ENCODE measurements at regions not wholly inside any gene's neighbourhood (a gene's known extent, or its start where the extent isn't known, plus 50 kb on each side); places are given as distances from the start of the nearest gene placed in this dataset.

- dilution Hi-C loops (cut with HindIII; ENCODE audit: low sequenced_read_pairs, unreplicated experiment), result no loop called here
- WGBS, 2 experiments (ENCODE audit: extremely low coverage in 2 of 2, insufficient read length in 1 of 2), result 91% methylated on average over 5 of the region's 12 CpGs; no CpG with 5 or more reads in 1 of the 2 experiments
These were observed 143.2 kb upstream of the TLE3 start for GRCh38 chr15:70240820-70241430.

More at GRCh38 chr15:70240820-70241430, 143.2 kb upstream of the TLE3 start:
- H3K36me3 ChIP-seq (ENCODE audit: control insufficient read depth, insufficient read depth, low read length), result no peaks in the 10 kb centered on the region
- peaks cover 2% of the 10 kb centered on the region; the same call in 1 of the 2 replicates for H3K4me1 ChIP-seq (ENCODE audit: control insufficient read depth, insufficient read depth, low read length)
- no peak overlapping the region for H4K91ac ChIP-seq (ENCODE audit: insufficient read depth, low read depth, low read length)
- H3K9me1 ChIP-seq (ENCODE audit: insufficient read depth, low read length), result no peaks in the 10 kb centered on the region
- H3K27ac ChIP-seq (ENCODE audit: insufficient read depth, low read length), result no peak overlapping the region
- no peak overlapping the region for H3K23ac ChIP-seq (ENCODE audit: low read depth, low read length)
- no peak overlapping the region for H3K4ac ChIP-seq (ENCODE audit: low read depth, low read length)
- ChIA-PET POLR2A (ENCODE audit: unreplicated experiment) (no interaction called here), CTCF (no interaction called here)
- no peaks in the 10 kb centered on the region for H4K20me1 ChIP-seq (ENCODE audit: insufficient read depth, low read length)
- intact Hi-C loops (cut with micrococcal nuclease), result no loop called here
- no peak overlapping the region for H2AK5ac ChIP-seq (ENCODE audit: low read depth, low read length)
- no peak overlapping the region for H2BK20ac ChIP-seq (ENCODE audit: low read depth, low read length)
- no peak overlapping the region for H2BK120ac ChIP-seq (ENCODE audit: low read depth, low read length)
- no peak overlapping the region for H2AFZ ChIP-seq (replicated peaks; ENCODE audit: low read length, poor library complexity)
- no peak overlapping the region for H2AK9ac ChIP-seq (replicated peaks; ENCODE audit: low read depth, low read length, poor library complexity)
- no peak overlapping the region for H3K4me3 ChIP-seq (ENCODE audit: insufficient read depth, low read depth, low read length)
- H3K79me1 ChIP-seq (ENCODE audit: low read depth in 1 of 2, low read length in 2 of 2), result no peaks in the 10 kb centered on the region
- in situ Hi-C loops (cut with MboI; ENCODE audit: low sequenced_read_pairs), result no loop called here
- no peak overlapping the region for H2BK5ac ChIP-seq (ENCODE audit: low read depth, low read length, poor library complexity, severe bottlenecking)
- ATAC-seq (ENCODE audit: low read depth) (no peak), DNase-seq (no peak)
- H3K14ac ChIP-seq (replicated peaks; ENCODE audit: low read depth, low read length), result no peak overlapping the region
- no peak overlapping the region for H3K18ac ChIP-seq (ENCODE audit: low read depth, low read length)
- no peak overlapping the region for H4K5ac ChIP-seq (ENCODE audit: low read depth, low read length)
- H3K4me2 ChIP-seq (ENCODE audit: low read depth, low read length), result no peak overlapping the region
- no peak overlapping the region for H4K8ac ChIP-seq (ENCODE audit: low read depth in 2 of 2, low read length in 2 of 2)
- H3K9me3 ChIP-seq (ENCODE audit: control insufficient read depth, insufficient read depth, low read length), result no peaks in the 10 kb centered on the region
- no peak overlapping the region for H3K9ac ChIP-seq (ENCODE audit: low read depth, low read length)
- H3K27me3 ChIP-seq (ENCODE audit: control insufficient read depth, insufficient read depth, low read length), result peaks cover 38% of the 10 kb centered on the region
- no TSS peak for BruUV-seq (replicated peaks)
- no peak overlapping the region for H2BK15ac ChIP-seq (ENCODE audit: low read depth, low read length)
- TF ChIP-seq MAFK (IDR thresholded peaks at IDR 0.05; ENCODE audit: low read depth, low read length) (no peak), CHD1 (IDR thresholded peaks at IDR 0.05; ENCODE audit: low read depth, low read length) (no peak), RCOR1 (IDR thresholded peaks at IDR 0.05; ENCODE audit: insufficient replicate concordance, low read length) (no peak), SMC3 (IDR thresholded peaks at IDR 0.05; ENCODE audit: low read depth, low read length) (no peak), CEBPB (IDR thresholded peaks at IDR 0.05; ENCODE audit: low read depth, low read length) (no peak), ELK1 (IDR thresholded peaks at IDR 0.05; ENCODE audit: borderline replicate concordance, low read depth, low read length) (no peak), BHLHE40 (IDR thresholded peaks at IDR 0.05; ENCODE audit: low read depth, low read length) (no peak), NFE2L2 (IDR thresholded peaks at IDR 0.05; ENCODE audit: low read depth, low read length) (no peak), RAD21 (IDR thresholded peaks at IDR 0.05; ENCODE audit: low read length) (no peak), RFX5 (IDR thresholded peaks at IDR 0.05; ENCODE audit: low read depth, low read length) (no peak), USF2 (IDR thresholded peaks at IDR 0.05; ENCODE audit: low read depth, low read length) (no peak), POLR2A (IDR thresholded peaks at IDR 0.05; ENCODE audit: low read depth, low read length) (no peak), FOS (IDR thresholded peaks at IDR 0.05; ENCODE audit: low read depth, low read length) (no peak), MXI1 (IDR thresholded peaks at IDR 0.05; ENCODE audit: borderline replicate concordance, low read depth, low read length) (no peak), CTCF (conservative IDR thresholded peaks at IDR 0.05; ENCODE audit: low read depth, low read length) (no peak)
- H3K56ac ChIP-seq (ENCODE audit: extremely low read depth, insufficient read depth, low read length), result no peak overlapping the region
